ENCODE measurements at regions not wholly inside any gene's neighbourhood (a gene's known extent, or its start where the extent isn't known, plus 50 kb on each side); places are given as distances from the start of the nearest gene placed in this dataset.

- TF ChIP-seq CTCF (IDR thresholded peaks at IDR 0.05; ENCODE audit: control extremely low read depth in 1 of 3, insufficient read depth in 1 of 3, low read depth in 1 of 3, low read length in 3 of 3) (no peak), ATF3 (IDR thresholded peaks at IDR 0.05; ENCODE audit: insufficient read depth, low read depth, low read length) (no peak), CEBPB (IDR thresholded peaks at IDR 0.05; ENCODE audit: low read depth, low read length) (no peak), POLR2A (IDR thresholded peaks at IDR 0.05; ENCODE audit: control extremely low read depth in 1 of 2, low read depth in 2 of 2, low read length in 2 of 2) (no peak), YY1 (IDR thresholded peaks at IDR 0.05; ENCODE audit: low read depth, low read length) (no peak), MAX (IDR thresholded peaks at IDR 0.05) (no peak), CBX5 (IDR thresholded peaks at IDR 0.05; ENCODE audit: low read depth, low read length) (no peak), EZH2 (IDR thresholded peaks at IDR 0.05; ENCODE audit: low read depth, low read length, severe bottlenecking) (no peak), PHF8 (conservative IDR thresholded peaks at IDR 0.05; ENCODE audit: low read depth, low read length) (no peak), TBP (IDR thresholded peaks at IDR 0.05; ENCODE audit: low read depth, low read length) (no peak)
Observed at GRCh38 chr11:134675983-134676382, 263.9 kb upstream of the B3GAT1 start.
